ENCODE measurements at regions not wholly inside any gene's neighbourhood (a gene's known extent, or its start where the extent isn't known, plus 50 kb on each side); places are given as distances from the start of the nearest gene placed in this dataset.
"Not testable (repeated sequence)": the region's sequence is repeated elsewhere in the genome, so short reads cannot be mapped to it uniquely, and the experiment has no call there.

DNA sequence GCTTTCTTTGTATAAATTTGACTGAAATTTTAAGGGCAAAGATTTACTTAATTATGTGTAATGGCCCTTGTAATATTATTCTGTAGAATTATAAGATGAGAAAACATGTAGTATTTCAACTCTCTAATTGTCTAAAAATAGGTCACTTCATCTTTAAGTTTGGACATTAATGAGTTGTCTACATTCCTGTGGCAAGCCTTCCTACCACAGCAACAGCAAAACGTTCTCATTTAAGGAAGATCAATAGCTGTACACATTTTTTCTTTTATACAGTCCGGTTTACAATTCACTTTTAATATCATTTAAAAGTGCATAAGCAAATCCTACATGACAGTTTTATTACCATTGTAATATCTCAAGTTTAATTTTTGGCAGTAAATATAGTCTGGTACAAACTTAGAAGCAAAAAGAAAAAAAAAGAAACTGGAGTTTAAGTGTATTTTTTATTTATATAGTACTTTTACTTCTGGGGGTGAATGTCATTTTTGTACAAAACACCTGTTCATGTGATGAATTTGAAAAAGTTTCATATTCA is 501.8 kb downstream of the ZPLD1 start:
- no peak for DNase-seq

DNA sequence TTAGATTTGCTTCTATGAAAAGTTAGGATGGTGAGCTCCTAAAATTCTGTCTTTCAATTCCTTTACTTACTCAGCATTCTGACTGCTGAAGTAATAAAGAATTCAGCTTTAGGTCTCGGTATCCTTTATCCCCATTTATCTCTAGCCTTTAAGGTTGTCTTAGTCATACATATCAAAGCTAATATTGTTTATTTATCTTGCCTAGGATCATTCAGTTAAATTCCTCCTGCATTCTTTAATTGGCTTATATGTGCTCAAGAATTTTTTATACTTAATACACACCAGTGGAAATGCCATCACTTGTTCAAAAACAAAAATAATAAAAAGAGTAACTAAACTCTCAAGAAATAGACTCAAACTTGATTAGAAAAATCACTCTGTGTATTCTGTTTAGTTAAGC is 507.0 kb downstream of the ZPLD1 start:
- no peak for DNase-seq

DNA sequence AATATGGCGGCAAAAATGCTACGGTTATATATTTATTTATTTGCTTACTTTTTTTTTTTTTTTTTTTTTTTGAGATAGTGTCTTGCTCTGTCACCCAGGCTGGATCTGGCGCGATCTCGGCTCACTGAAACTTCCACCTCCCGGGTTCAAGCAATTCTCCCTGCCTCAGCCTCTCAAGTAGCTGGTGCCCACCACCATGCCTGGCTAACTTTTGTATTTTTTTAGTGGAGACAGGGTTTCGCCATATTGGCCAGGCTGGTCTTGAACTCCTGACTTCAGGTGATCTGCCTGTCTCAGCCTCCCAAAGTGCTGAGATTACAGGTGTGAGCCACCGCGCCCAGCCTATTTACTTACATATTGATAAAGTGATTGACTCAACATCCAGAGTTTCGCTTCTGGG is 511.6 kb downstream of the ZPLD1 start:
- not testable (repeated sequence) for DNase-seq

DNA sequence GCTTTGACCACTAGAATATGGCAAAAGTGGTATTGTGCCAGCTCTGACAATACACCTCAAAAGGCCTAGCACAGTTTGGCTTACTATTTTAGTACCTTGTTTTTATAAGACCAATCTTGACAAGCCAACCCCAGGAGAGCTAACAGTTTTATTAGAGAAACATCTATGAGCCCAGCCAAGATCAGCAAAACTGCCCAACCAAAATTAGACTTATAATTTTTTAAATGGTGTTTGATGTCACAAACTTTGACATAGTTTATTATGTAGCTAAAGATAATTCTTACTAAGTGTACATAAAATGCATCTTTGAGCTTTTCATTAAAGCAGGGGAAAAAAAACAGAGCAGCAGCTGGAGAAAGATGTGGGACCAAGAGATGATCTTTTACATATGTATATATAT is 537.5 kb downstream of the ZPLD1 start:
- no peak for DNase-seq

DNA sequence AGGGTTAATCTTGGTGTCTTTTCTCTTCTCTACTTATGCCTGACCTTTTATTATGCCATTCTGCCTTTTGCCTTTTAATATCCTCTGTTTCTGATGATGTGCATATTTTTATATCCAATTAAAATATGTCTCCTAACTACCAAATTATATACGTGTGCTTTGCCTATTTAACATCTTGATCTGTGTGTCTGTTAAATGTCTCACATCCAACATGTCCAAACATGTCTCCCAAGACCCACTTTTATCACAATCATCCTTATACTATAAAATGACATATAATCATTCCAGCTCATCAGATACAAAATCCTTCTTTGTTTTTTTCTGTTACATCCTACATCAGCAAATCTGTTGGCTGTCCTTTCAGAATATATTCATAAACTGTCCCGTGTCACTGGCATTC is 539.5 kb downstream of the ZPLD1 start:
- no peak for DNase-seq

DNA sequence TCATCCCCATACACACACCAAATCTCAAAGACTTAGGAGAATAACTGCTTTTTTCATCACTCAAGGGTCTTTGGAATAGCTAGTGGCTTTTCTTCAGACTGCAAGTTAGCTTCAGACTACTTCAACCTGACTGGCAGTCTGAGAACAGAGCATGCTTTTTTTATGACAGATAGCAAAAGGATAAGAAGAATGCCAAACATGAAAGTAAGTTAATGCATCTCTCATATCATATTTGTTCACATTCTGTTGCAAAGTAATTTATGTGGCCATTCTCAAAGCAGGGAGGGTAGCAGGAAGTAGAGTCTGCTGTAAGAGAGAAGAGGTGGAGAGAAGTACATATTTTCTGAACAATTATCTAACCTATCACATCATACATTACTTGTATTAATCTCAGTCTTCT is 544.4 kb downstream of the ZPLD1 start:
- DNase-seq, result no peak

DNA sequence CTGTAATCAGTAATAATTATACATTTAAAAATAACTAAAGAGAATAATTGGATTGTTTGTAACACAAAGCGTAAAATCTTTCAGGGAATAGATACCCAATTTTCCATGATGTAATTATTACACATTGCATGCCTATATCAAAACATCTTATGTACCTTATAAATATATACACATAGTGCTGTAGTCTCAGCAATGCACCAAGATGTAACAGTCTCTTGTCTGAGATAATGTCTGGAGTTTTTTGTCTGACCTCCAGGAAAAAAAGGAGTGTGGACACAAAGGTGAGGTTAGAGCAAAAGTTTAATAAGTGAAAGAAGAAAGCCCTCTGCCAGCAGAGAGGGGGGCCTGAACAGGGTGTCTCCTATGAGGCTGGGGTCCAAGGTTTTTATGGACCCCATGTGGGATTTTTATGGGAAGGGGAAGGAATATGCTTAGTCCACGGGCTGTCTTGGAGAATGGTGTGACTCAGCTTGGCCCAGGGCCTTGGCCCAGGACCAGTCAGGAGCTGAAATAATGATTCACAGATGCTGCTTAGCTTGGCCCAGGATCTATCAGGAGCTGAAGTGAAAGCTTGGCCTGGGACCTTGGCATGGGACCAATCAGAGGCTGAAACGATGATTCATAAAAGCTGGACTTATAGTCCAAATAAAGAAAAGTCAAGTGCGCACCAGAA is 545.0 kb downstream of the ZPLD1 start:
- DNase-seq, result no peak

DNA sequence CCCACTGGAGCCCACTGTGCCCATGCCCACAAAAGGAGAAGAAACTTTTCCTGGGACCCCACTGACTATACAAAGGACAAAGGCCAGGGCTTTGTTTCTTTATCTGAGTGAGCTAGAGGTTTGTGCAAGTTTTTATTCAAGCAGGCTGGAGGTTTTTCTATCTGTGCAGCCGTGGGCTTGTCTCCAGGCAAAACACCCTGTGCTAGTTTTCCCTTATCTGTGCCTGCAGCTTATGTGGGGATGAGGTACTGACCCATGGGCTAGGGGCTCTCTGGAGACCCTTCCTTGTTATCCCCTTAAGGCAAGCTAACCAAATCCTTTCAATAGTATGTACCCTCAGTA is 545.5 kb downstream of the ZPLD1 start:
- no peak for DNase-seq

DNA sequence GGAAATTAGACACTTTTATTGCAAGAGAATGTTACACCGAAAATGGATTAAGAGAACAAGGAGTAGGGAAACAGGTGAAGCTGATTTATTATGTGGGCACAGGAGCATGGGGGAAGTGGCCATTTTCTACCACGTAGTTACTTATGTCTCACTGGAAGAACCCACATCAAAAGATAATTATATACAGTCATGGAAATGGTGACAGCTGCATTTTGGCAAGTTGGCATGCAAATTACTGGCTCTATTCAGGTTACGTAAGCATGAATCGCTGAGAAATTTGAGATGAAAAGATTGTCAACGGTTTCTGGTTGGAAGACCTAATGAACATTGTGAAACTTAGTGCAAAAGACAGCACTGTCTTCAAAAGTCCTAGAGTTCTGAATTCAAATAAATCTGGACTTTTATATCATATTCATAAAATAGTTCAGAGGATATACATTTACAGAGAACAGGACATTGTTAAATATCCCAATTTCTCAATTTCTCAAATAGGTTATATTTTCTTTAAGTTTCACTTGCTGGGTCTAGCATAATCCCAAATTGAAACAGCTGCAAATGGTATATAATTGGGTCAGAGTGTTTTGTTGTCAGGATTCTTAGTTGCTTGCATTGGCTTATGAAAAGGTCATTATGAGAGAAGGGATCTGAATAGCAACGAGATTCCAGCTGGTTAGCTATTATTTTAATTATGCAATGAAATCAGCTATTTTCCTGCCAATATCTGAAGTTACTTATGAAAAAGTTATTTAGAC is 567.8 kb downstream of the ZPLD1 start:
- DNase-seq, result no peak

DNA sequence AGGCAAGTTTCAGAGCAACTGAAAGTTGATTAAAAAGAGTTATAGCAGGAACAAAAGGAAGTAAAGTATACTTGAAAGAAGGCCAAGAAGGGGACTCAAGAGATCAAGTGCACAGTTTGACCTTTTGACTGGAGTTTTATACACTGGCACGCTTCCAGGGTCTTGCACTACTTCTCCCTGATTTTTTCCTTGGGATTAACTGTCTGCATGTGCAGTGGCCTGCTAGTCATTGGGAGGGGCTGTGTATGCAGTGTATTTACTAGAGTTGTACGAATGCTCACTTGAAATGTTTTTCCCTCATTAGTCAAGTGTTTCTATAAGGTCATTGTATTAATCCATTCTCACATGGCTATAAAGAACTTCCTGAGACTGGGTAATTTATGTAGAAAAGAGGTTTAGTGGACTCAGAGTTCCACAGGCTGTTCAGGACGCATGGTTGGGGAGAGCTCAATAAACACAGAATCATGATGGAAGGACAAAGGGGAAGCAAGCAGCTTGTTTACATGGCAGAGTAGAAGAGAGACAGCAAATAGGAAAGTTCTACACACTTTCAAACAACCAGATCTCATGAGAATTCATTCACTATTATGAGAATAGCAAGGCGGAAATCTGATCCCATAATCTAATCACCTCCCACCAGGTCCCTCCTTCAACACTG is 571.8 kb downstream of the ZPLD1 start:
- DNase-seq, result no peak

DNA sequence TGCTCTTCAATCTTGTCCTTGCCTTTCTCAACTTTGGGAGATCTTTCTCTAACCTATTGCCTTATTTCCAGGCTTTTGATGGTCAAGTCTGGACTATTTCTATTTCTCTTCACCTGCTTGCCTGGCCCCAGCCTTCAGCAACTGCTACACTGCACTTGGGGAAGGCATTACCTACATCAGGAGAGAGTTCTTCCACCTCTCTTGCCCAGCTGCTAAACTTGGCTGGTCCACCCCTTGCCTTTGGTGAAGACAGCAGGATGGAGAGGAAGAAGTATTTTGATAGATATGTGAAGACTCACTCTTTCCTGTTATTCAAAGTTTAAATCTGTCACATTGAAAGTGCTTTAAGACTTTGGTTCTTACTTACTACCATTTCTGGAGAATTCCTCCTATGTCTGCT is 574.8 kb downstream of the ZPLD1 start:
- no peak for DNase-seq

DNA sequence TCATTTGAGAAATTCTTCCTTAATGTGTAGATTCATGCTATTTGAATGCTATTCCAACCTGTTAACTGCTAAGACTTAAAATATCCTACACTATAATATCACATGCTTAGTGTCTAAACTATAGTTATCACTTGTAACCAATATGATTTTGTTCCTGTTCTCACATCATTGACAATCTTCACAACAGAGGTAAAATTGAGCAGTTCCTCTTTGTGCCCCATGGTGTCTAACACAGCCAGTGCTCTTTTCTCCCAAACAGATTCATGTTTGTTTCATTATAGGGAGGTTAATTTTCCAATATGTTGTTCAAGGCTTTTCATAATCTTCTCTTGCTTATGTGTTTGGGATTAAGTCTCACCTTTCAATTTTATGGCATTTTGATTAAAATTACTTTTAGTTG is 591.1 kb downstream of the ZPLD1 start:
- DNase-seq, result no peak

DNA sequence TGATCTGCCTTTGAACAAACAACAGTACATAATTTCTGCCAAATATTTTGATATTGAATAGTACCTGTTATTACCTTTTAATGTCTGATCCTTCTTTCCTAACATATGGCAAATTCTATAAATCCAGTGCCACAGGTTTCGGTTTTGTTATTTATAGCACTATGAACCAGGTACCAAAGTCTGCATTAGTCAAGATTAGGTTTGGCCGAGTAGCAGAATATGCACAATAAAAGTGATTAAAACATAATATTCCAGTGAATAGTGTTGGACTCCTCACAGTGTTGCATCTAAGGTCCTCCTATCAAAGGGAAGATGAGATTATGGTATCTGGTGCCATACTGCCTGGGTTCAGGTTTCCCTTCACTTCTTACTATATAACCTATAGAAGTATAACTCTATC is 599.0 kb downstream of the ZPLD1 start:
- no peak for DNase-seq

DNA sequence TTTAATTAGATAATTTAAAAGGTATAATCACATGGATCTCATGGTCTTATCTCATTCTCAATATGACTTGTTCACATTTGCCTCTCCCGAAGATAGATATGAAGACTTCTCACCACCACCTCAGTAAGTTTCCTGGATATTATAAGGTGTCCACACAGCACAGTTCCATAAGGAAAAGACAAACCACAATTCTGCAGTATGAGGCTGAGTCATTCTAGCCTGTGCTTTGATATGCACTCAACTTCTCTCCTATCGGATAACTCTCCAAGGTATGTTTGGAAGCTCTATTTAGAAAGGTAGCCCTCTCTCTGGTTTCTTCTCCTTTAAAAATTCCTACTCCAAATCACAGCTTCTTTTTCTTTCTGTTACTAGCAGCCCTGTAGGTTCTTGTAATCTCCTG is 612.8 kb downstream of the ZPLD1 start:
- DNase-seq, result no peak

DNA sequence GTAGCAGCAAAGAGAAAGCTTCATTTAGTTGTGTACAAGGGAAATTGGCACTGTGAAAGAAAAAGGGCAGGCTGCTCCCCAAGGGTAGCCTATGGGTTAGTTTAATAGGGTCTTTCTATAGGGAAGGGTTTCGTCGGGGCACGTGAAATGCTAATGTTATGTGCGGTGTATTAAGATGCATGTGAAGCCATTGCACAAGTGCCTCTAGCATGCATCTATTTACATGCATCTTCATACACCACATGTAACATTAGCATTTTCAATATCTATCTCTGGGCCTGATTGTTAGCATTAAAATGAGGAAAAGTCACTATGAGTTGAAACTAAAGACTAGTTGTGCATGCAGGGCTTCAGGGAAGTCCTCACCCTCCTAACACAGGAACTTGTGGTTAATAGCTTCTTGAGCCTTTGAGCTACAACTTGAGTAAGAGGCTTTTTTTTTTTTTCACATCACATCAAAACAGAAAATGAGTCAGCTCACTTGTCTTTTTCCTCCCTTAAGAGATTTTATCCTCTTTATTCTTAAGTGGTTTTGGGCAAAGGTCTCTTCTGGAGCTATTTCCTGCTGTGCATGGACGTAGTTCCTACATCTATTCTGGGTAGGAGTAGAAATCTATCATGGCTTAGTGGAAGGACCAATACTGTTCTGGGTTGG is 613.4 kb downstream of the ZPLD1 start:
- no peak for DNase-seq

DNA sequence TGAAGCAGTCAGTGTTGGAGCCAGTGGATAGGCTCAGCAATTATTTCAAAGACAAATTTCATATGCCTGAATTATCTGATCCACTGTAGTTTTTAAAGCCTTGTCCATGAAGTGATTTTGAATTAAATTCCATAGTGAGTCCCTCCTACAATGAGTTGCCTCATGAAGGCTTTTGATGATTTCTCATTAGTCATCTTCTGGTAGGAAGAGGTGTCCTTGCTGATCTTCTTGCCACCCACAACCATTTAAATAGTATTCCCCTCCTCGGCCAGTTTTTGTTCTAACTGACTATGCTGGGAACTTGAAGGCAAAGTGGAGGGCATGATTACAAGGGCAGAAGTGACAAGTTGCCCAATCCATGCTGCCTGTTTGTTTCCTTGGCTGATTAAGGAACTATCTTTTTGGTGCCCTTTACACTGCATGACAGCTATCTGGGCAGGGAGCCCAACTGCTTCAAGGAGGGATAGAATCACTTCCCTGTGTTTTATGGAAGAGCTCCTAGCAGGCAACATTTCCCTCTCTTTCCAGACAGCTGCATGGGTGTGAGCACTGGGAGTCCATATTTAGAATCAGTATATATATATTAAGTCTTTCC is 617.5 kb downstream of the ZPLD1 start:
- no peak for DNase-seq

DNA sequence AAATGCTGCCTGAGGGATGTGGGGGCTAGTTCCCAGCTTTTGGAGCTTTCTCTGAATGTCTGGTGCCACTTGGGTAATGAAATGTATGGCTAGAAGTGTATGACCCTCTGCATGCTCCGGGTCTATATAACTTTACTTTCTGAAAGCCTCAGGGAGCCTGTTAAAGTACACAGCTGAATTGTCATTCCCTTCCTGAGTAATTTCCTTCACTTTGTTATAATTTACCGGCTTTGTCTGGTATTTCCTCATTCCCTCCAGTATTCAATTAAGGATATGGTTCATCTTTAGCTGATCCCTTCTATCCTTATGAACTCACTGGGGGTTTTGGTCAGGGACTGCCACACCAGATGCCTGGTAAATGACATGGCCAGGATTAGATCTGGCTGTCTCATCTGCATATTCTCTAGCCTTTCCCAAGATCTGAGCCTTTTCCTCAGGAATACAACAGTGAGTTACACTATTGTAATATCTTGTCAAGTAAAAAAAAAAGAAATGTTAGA is 620.3 kb downstream of the ZPLD1 start:
- DNase-seq, result no peak

DNA sequence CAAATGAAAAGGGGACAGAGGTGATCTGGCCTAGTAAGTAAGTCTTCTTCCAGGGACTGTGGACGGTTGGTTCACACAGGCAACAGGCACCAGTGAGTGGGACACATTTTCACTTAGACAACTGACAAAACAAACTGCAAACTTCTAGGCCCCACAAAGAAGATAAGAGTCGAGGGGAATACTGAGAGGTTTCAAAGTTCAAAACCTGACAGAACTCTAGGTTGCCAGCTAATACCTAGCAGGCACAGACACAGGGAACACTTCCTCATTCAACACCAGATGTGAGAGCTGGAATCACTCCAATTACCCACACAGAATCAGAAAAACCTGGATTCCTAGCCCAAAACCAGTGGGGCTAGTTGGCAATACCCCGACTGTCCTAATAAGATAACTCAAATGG is 621.7 kb downstream of the ZPLD1 start:
- no peak for DNase-seq

DNA sequence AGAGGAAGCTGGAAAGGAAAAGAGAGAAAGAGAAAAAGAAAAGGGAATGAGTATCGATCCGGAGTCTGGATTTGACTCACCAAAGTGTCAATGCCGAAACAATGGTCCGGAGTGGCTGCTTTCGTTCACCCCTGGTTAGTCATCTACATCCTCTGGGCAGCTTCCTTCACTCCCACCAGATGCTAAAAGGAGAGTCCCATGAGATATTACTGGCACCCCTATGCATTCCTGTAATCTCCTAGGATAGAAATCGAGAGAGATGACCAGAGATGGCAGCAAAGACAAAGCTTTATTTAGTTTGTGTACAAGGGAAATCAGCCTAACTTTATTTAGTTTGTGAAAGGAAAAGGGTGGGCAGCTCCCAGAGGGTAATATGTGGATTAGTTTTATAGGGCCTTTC is 622.2 kb downstream of the ZPLD1 start:
- no peak for DNase-seq

DNA sequence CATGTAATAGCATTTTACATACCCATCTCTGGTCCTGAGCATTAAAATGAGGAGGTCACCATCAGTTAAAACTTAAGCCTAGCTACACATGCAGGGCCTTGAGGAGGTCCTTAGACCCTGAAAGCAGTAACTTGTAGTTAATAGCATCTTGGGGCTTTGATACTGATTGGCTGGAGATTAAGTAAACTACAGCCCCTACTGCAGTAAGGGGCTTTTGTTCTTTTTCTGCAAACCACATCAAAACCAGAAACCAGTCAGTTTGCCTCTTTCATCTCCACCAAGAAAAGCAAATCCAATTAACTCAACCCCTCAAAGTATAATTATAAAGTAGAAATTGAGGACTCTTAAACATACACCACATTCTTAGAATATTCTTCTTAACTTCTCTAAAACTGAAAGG is 622.7 kb downstream of the ZPLD1 start:
- DNase-seq, result no peak

DNA sequence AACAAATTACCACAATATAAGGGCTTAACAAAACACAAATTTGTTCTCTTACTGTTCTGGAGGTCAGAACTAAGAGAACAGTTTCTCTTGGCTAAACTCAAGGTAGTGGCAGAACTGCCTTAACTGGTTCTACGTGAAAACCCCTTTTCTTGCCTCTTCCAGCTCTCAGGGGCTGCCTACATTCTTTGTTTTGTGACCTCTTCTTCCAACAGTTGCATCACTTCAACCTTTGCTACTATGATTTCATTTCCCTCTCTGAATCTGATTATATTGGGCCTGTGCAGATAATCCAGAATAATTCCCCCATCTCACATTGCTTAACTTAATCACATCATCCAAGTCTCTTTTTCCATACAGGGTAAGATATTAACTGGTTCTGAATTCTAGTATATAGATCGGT is 624.6 kb downstream of the ZPLD1 start:
- no peak for DNase-seq

DNA sequence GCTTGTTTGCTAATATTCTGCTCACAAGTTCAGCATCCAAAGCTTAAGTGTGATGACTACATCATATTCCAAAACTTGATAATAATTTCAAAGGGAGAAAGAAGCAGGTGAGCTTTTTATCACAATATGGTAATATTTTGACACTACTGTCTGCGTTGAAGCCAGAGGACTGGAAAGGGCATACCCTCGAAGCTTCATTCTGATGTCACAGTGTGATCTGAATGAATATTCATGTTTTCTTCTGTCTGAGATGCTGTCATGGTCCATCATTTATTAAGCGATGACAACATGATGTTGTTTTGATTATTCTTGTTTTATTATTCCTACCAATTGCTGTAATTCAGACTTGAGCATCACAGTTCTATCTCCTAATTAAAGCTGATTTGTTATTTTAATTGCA is 625.4 kb downstream of the ZPLD1 start:
- DNase-seq, result no peak

DNA sequence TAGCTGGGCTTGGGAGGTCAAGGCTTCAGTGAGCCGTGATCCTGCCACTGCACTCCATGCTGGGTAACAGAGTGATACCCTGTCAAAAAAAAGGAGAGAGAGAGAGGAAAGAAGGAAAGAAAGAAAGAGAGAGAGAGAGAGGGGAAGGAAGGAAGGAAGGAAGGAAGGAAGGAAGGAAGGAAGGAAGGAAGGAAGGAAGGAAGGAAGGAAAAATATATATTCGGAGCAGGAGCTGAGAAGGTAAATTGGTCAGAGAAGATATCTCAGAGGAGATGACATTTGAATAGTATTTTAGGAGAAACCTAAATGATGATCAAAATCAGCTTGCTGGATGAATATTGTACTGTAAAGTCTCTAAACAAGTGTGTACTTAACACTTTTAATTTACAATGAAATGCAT is 633.1 kb downstream of the ZPLD1 start:
- no peak for DNase-seq

All from activated CD4-positive, alpha-beta T cell treated with anti-CD3 and anti-CD28 coated beads for 4 hours (primary cell).